Hepatocyte (in vitro differentiated cells): ENCODE measurements at regions not wholly inside any gene's neighbourhood (a gene's known extent, or its start where the extent isn't known, plus 50 kb on each side); places are given as distances from the start of the nearest gene placed in this dataset.

Experiments used
- DNase-seq: peaks from one replicate; pipeline ENCODE4 v3.0.0-alpha.2; 2016; ENCODE audit warnings: low spot score
- H2AFZ ChIP-seq: fragments of 200-600 bp; sonication (generic); 2 replicates; pipeline ENCODE4 v1.6.0; 2016; ENCODE audit warnings: antibody characterized with exemption, mild to moderate bottlenecking
- H3K27ac ChIP-seq: fragments of 200-600 bp; sonication (generic); 2 replicates; pipeline ENCODE4 v1.5.1; 2016; ENCODE audit warnings: mild to moderate bottlenecking
- H3K27me3 ChIP-seq: fragments of 200-600 bp; sonication (generic); 2 replicates; pipeline ENCODE4 v1.6.1; 2016
- H3K36me3 ChIP-seq: fragments of 200-600 bp; sonication (generic); replicated peaks from 2 replicates; pipeline ENCODE4 v1.5.1; 2016; ENCODE audit warnings: low read depth; ENCODE audit not compliant: insufficient read depth
- H3K4me1 ChIP-seq: fragments of 200-600 bp; sonication (generic); 2 replicates; pipeline ENCODE4 v1.5.1; 2016; ENCODE audit warnings: mild to moderate bottlenecking, moderate library complexity; ENCODE audit not compliant: insufficient read depth
- H3K4me2 ChIP-seq: fragments of 200-600 bp; sonication (generic); 2 replicates; pipeline ENCODE4 v1.6.0; 2016
- H3K4me3 ChIP-seq: fragments of 200-600 bp; sonication (generic); 2 replicates; pipeline ENCODE4 v1.5.1; 2016; ENCODE audit warnings: mild to moderate bottlenecking
- H3K79me2 ChIP-seq: fragments of 200-600 bp; sonication (generic); 2 replicates; pipeline ENCODE4 v1.6.0; 2017; ENCODE audit warnings: mild to moderate bottlenecking
- H3K9me2 ChIP-seq: fragments of 200-600 bp; sonication (generic); replicated peaks from 2 replicates; pipeline ENCODE4 v1.6.0; 2017; ENCODE audit warnings: mild to moderate bottlenecking; ENCODE audit not compliant: insufficient read depth
- H3K9me3 ChIP-seq: fragments of 200-600 bp; sonication (generic); 2 replicates; pipeline ENCODE4 v1.5.1; 2016; ENCODE audit warnings: low read depth, mild to moderate bottlenecking
- H4K20me1 ChIP-seq: fragments of 200-600 bp; sonication (generic); 2 replicates; pipeline ENCODE4 v1.6.0; 2016; ENCODE audit warnings: mild to moderate bottlenecking; ENCODE audit not compliant: insufficient read depth, poor library complexity, severe bottlenecking
- CTCF ChIP-seq: fragments of 200-600 bp; sonication (generic); IDR thresholded peaks from 2 replicates; pipeline ENCODE4 v1.5.1; 2016; ENCODE audit warnings: antibody characterized with exemption, mild to moderate bottlenecking; ENCODE audit not compliant: poor library complexity
- EZH2 ChIP-seq: fragments of 200-600 bp; sonication (generic); IDR thresholded peaks from 2 replicates; pipeline ENCODE4 v1.6.1; 2016; ENCODE audit warnings: antibody characterized with exemption, mild to moderate bottlenecking, borderline replicate concordance
- EZH2phosphoT487 ChIP-seq: fragments of 200-600 bp; sonication (generic); IDR thresholded peaks from one replicate; pipeline ENCODE4 v1.6.1; 2018; ENCODE audit warnings: antibody characterized with exemption, mild to moderate bottlenecking, low read depth, moderate library complexity; ENCODE audit not compliant: unreplicated experiment, severe bottlenecking
- WGBS: methylation state at CpG from one replicate; pipeline ENCODE4 v1.1.6; 2016; ENCODE audit warnings: low lambda C conversion rate; ENCODE audit errors: missing lambda C conversion rate; 5-methylcytosine and 5-hydroxymethylcytosine counted together

DNA sequence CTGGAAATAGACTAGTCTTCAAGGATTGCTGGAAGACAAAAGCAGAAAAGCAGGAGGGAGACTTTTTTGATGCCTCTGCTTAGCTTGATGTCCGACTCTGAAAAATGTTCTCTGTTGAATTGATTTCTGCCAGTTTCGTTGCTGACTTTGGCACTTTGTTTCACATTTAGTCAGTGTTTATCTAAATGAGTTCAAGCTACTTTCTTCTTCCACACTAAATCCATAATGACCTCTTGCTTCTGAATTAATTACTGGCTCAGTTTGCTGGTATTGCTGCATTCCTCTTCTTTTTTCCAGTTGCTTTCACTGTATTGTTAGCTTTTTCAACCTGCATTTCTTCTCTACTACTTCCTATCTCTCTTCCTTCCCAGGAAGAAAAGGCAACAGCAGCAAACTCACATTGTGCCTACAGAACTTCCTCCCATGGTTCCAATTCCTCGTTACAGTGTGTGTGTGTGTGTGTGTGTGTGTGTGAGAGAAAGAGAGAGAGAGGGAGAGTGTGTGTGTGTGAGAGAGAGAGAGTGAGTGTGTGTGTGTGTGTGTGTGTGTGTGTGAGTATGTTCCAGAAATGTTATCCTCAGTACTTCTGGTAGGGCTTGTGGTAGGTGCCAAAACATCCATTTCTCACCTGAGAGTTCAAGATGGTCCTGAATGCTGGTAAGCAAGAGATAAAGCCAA, 234.8 kb downstream of the CSNK1G3 start:
- TF ChIP-seq EZH2phosphoT487 (no peak), EZH2 (no peak), CTCF (no peak)
- Histone ChIP-seq H4K20me1 (no peaks in the 10 kb centered on the region), H3K4me1 (no peaks in the 10 kb centered on the region), H3K4me2 (no peak overlapping the region), H3K9me2 (no peaks in the 10 kb centered on the region), H3K36me3 (no peaks in the 10 kb centered on the region), H3K27me3 (no peaks in the 10 kb centered on the region), H3K4me3 (no peak overlapping the region), H3K27ac (no peak overlapping the region), H3K79me2 (no peaks in the 10 kb centered on the region), H3K9me3 (no peaks in the 10 kb centered on the region), H2AFZ (no peak overlapping the region)
- WGBS: 79% methylated on average over 3 of the region's 3 CpGs
- no peak for DNase-seq

DNA sequence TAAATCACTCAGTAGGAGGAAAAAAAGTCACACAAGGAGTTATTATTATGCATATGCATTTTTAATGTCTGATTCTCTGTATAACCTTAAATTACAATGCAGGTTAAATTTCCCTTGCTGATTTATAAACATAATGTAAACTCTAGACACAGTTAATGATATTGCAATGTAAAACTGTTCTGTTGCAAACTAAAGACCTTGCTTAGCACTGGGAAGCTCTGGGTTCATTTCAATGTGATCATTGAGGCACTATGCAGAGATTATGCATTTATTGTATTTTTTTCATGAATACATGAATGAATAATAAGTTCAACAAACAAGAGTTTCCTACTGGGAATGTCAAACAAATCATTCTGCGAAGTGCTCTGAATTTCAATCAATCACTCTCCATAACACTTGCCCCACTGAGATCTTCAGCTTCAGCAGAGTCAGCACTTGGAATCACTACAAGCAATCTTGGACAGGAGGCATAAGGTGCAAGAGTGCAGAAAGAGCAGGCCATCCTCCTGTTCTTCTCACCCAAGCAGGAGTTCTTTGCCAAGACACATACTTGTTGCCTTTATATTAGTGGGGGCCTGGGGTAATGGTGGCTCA, 232.1 kb downstream of the CSNK1G3 start:
- H3K9me2 ChIP-seq: no peaks in the 10 kb centered on the region
- no peaks in the 10 kb centered on the region for H3K9me3 ChIP-seq
- no peaks in the 10 kb centered on the region for H3K27me3 ChIP-seq
- H3K36me3 ChIP-seq: no peaks in the 10 kb centered on the region
- no peaks in the 10 kb centered on the region for H4K20me1 ChIP-seq
- H3K79me2 ChIP-seq: no peaks in the 10 kb centered on the region
- H2AFZ ChIP-seq: no peak overlapping the region
- H3K27ac ChIP-seq: no peak overlapping the region
- no peaks in the 10 kb centered on the region for H3K4me1 ChIP-seq
- TF ChIP-seq CTCF: no peak
- TF ChIP-seq EZH2phosphoT487: no peak
- TF ChIP-seq EZH2: no peak
- no peak for DNase-seq
- no peak overlapping the region for H3K4me2 ChIP-seq
- 84% methylated on average over 1 of the region's 1 CpG for WGBS
- H3K4me3 ChIP-seq: no peak overlapping the region

DNA sequence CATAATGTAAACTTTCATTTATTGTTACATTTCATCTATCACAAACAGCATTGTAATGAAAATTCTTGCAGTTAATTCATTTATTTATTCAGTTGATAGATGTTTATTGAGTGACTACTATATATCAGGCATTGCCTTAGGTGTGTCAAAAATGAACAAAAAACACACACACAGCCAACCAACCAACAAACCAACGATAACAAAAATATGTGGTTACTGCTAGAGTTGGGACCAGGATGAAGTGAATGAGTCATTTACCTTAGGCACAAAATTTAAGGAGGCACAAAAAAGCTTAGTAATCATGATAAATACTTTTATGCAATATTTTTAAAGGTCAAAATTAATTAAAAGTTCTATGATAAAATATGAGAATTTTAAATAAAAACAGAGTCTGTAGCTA, 223.4 kb downstream of the CSNK1G3 start:
- H3K4me1 ChIP-seq: no peaks in the 10 kb centered on the region
- H2AFZ ChIP-seq: no peak overlapping the region
- H3K4me2 ChIP-seq: no peak overlapping the region
- H3K9me2 ChIP-seq: no peaks in the 10 kb centered on the region
- no peak overlapping the region for H3K27ac ChIP-seq
- 85% methylated on average over 1 of the region's 1 CpG for WGBS
- H3K79me2 ChIP-seq: no peaks in the 10 kb centered on the region
- H3K36me3 ChIP-seq: no peaks in the 10 kb centered on the region
- no peak for DNase-seq
- H4K20me1 ChIP-seq: no peaks in the 10 kb centered on the region
- no peak for TF ChIP-seq EZH2phosphoT487
- TF ChIP-seq CTCF: no peak
- no peak for TF ChIP-seq EZH2
- no peaks in the 10 kb centered on the region for H3K9me3 ChIP-seq
- H3K27me3 ChIP-seq: no peaks in the 10 kb centered on the region
- no peak overlapping the region for H3K4me3 ChIP-seq
